GM19023 (cell line): ENCODE measurements at regions not wholly inside any gene's neighbourhood (a gene's known extent, or its start where the extent isn't known, plus 50 kb on each side); places are given as distances from the start of the nearest gene placed in this dataset.
"Not testable (repeated sequence)": the region's sequence is repeated elsewhere in the genome, so short reads cannot be mapped to it uniquely, and the experiment has no call there.

Experiments
- ATAC-seq: cut with Tn5 transposase; IDR thresholded peaks from one replicate; pipeline ENCODE4 v1.9.1; 2021; ENCODE audit warnings: mild to moderate bottlenecking, moderate library complexity; ENCODE audit not compliant: unreplicated experiment

DNA sequence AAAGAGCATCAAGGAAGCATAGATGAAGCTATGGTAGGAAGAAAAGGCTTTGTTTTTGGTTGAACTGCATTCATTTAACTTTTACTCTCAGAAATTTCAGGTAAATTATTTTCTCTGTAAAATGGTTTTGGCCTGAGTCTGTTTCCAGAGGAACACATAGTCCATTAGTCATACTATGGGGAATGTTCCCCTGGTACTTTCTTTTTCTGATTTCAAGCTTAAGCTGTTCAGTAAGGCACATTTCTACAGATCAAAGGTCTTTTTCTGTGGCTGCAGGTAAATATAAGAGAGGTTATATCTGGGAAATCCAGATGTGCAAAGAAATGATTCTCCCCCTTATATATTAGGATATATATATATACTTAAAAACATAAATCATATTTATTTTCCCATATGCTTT lies 1744.4 kb upstream of the ADGRL3 start:
- no peak for ATAC-seq

DNA sequence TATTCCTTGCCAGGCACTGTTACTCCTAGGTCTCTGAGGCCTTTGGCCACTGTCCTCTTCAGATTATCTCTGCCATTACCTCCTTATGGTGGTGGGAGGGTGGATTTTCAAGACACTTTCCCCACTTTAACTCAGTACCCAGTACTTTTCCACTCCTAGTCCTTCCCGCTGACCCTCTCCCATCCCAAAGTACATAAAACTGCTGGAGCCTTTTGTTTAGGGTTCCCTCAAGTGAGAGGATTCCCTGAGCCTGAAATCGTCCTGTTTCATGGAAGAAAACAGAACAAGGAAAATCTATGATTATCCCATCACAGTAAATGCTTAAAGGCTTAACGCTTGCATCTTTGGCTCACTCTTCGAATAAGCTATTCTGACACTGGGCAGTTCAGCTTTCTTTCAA lies 1742.5 kb upstream of the ADGRL3 start:
- no peak for ATAC-seq

DNA sequence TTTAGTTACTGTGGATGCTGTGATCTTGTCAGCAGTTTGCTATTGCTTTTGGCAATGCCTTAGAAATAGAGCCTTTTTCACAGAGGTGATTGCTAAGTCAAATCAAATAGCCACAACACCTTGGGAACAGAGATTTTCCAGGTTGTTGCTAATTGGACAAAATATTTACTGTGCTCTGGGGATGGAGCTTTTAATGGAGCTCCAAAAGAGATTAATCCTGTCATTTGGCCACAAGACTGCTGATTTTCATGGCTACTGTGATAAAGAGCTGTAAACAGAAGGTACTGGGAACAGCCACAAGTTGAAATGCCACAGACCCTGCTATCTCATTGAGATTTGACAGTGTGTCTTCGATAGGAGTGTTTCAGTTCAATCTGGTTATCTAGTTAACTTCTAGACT lies 1715.2 kb upstream of the ADGRL3 start:
- no peak for ATAC-seq

DNA sequence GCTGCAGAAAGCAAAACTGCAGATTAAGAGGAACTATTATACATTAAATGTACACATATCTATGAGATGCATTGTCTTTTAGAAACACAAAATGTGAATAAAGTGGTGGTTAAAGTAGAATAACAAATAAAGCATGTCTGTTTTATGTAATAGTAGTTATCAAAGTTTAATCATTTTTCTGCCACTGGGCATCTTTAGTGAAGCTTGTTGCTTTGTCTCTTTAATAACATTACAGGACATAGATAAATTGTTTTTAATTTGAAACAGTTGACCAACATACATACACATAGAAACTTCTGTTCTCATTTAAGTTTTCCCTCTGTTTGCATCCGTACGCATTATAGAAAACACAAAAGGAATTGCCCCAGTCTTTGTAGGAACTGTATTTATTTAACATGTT lies 1700.0 kb upstream of the ADGRL3 start:
- no peak for ATAC-seq

DNA sequence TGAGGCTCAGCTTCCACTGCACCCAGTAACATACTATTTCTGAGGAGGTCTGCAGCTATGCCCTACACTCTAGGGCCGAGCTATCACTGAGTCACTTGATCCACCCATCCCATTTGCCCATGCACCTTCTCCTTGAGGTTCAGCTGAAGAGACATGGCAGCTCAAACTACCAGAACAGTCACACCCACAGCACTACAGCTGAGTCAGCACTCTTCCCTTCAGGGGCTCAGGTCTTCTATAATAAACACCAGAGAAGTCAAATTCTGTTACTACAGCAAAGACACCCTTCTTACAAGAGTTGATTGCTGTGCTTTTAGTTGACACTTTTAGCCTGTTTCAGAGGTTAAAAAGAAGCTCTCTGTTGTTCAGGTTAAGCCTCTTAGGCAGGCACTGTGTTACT lies 1696.4 kb upstream of the ADGRL3 start:
- no peak for ATAC-seq

DNA sequence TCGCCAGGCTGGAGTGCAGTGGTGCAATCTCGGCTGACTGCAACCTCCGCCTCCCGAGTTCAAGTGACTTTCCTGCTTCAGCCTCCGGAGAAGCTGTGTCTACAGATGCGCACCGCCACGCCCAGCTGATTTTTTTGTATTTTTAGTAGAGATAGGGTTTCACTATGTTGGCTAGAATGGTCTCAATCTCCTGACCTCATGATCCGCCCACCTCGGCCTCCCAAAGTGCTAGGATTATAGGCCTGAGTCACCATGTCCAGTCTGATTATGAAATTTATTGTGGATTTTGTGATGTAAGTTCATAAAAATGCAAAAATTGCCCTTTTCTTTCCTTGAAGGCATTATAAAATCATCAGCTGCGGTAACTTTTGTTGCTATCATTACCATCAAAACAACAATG lies 1688.3 kb upstream of the ADGRL3 start:
- not testable (repeated sequence) for ATAC-seq

DNA sequence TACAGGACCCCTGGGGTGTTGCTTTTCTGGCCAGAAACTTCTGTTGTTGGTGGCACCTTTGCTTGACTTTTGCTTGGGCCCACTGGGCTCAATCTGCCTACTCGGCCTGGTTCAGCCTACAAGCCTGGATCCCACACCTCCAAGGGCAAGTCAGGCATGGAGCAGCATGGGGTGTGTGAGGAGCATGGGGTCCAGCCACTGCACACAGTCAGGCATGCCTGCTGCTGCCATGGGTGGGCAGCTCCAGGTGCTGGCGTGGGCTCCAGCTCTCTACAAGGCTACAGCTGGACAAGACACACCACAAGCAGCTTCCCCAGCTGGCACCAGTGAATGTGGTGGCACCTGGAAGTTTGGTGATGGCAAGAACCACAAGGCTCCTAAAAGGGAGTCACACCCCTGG lies 1683.1 kb upstream of the ADGRL3 start:
- ATAC-seq, result no peak

DNA sequence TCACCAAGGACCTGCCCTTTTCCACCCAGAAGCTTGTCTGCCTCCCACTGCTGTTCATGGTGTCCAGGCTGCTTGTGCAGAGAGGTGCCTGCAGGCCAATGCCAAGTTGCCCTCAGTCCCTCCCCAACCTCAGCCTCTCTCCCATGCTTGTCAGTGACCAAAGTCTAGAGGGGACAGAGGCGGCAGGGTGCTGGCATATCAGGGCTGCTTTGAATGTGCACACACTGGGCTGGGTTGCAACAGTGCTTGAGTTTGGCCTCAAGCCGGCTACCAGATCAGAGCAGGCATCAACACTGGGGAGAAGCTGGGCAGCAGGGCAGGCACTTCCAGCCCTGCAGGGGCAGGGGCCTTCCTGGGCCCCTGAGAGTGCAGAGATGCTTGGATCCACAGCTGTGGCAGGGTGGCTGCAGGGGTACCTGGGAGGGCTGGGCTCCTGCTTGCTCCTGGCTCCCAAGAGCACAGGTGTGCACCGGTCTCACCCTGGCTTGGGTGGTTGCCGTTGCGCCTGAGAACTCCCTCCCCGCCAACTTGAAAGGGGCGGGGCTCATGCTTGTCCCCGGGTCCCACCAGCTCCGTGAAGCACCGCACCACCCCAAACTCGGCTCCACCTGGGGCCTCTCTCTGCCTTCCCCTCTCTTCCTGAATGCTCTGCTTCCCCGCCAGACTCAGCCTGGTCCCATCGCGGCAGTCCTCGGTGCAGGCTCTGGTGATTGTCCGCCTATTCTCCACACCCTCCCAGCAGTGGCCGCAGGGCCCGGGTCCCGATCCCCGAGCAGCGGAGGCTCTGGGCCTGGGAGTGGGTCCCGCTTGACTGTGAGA lies 1681.9 kb upstream of the ADGRL3 start:
- no peak for ATAC-seq

DNA sequence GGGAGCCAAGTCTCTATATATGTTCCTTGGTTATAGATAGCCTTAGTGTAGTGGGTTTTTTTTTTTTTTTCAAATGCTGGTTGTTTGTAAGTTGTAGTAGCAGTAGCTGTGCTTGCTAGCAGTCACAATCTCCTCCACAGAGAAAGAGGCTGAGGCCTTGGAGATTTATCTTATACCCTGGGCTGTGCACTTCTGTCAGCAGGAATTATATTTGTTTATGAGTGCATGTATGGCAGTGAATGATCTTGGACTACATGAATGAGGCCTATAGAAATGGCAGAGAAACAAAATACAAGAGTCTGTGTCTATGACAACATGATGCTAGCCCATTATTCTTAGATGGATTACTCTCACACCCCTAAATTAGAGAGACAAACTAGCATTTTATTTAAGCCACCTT lies 1674.2 kb upstream of the ADGRL3 start:
- no peak for ATAC-seq

DNA sequence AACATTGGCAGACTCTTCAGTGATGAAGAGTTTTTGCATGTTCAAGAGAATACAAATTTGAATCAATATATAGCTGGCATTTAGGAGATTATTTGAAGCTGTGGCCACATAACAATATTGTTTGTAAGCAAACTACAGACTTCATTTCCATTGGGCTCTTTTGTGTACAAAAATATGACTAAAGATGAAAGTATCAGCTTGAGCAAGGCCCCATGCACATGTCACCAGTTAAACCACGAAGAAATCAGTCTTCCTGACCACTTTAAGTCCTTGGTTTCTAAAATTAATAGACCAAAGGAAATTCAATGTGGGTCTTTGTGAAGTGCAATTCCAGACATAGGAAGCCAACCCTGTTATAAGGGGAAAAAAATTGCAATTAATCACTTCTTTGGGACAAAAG lies 1664.6 kb upstream of the ADGRL3 start:
- ATAC-seq, result peak; percentile 73

DNA sequence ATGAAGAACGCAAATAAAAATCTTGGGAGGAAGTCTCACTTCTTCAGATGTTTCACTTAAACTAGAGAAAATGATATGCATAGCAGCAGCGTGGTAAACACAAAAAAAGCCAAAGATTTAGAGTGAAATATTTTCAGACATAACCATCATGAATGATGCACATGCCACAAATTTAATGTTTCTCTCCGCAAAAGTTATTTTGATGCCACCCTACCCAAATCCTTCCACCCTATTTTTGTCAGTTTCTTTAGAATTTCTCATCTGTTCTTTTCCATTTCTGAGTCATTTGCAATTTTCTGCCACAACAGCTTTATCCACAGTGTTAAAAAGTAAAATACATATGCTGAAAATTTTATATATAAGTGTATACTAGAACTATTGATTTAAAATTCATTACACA lies 1663.7 kb upstream of the ADGRL3 start:
- no peak for ATAC-seq

DNA sequence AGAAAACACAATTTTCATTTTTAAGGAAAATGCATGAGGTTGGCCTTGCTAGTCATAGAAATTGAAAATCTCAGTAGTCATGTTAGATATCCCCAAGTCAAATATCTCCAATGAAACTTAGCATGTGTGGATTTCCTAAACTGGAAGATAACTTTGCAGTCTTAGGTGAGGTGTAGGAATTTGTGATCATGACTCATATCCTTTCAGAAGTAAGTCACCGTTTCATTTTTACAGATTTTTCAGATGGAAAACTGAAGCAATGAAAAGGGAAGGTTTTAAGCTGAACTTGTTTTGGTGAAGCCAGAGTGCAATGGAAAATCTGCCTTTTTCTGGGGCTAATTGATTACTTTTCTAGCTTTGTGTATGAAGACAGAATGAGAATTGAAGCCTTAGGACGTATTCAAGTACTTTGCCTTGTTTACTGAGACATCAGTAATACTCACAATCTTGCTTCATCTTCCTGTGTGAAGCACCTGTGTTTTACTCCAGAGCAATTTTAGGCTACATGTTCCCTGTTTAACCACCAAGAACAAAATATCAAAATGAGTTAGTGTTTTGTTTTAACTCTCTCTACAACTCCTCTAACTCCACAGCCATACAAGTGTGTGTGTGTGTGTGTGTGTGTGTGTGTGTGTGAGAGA lies 1662.8 kb upstream of the ADGRL3 start:
- no peak for ATAC-seq

DNA sequence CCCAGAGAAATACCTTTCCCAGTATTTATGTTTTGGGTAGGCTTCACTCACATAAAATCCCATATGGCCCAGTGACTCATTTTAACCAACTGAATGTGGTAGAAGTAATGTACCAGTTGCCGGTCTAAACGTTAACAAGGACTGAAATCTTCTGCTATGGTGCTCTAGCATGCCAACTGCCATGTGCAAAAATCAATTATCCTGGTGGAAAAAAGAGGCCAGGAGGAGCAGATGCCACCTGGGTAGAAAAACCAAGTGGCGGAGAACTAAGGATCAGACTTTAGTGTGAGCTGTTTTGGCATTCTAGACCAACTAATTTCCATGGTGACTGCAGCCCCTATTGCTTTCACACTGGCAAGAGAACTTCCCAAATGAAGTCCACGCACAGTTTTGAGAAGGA lies 1660.7 kb upstream of the ADGRL3 start:
- no peak for ATAC-seq

DNA sequence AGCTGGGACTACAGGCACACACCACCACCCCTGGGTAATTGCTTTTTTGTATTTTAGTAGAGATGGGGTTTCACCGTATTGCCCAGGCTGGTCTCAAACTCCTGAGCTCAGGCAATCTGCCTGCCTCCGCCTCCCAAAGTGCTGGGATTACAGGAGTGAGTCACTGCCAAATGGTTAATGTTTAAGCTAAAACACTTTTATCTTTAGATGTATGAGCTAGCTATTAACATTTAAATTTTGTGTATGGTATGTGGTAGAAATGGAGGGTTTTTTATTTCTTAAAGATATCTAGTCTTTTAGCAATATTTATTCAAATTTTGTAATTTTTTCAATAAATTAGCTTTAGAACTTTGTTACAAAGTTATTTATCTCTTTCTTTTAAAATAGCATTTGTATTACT lies 1659.8 kb upstream of the ADGRL3 start:
- no peak for ATAC-seq

DNA sequence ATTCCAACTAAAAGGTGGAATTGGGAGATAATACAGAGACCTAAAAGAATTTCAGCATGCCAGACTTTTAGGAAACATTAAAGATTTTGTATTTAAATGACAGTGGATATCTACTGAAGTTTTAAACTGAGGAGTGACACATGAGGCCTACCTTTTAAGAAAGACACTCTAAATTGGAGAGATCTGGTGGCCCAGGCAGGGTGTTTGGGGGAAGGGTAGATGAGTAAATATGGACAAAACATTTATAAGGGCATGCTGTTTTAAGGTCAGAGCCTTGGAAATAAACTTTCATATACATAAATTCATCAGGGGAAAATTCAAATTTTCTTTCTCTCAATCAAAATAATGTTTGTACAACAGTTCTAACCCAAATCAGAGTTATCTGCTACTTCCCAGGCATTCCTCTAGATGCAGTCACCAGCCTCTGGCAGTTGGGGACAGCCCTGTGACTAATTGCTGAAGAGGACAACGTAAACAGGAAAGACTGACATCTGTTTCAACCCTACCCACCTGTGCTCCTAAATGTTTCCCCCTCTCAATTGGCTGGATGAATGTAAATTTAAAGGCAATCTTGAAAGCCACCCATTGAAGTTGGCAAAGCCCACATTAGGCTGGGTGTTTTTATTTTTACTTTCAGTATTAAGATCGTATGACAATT lies 1646.9 kb upstream of the ADGRL3 start:
- ATAC-seq, result peak; percentile 99

DNA sequence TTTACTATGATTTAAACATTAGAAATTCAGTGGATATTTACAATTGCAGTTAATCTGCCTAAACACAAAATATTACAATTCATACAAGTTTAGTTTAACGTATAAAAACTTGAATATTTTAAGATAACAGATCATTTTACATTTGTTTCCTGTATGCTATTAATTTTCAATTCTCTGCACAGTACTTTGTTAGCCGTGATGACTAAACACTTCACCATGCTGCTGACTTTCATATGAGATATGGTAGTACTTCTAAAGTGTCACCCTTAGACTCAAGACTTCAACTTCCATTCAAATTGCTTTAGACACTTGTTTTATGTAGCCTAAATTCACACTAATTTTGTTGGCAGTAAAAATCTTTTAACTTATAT lies 1646.4 kb upstream of the ADGRL3 start:
- peak; percentile 62 for ATAC-seq

DNA sequence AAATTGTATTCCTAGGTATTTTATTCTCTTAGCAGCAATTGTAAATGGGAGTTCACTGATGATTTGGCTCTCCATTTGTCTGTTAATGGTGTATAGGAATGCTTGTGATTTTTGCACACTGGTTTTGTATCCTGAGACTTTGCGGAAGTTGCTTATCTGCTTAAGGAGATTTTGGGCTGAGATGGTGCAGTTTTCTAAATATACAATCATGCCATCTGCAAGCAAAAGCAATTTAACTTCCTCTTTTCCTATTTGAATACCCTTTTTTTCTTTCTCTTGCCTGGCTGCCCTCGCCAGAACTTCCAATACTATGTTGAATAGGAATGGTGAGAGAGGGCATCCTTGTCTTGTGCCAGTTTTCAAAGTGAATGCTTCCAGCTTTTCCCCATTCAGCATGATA lies 1643.9 kb upstream of the ADGRL3 start:
- not testable (repeated sequence) for ATAC-seq

DNA sequence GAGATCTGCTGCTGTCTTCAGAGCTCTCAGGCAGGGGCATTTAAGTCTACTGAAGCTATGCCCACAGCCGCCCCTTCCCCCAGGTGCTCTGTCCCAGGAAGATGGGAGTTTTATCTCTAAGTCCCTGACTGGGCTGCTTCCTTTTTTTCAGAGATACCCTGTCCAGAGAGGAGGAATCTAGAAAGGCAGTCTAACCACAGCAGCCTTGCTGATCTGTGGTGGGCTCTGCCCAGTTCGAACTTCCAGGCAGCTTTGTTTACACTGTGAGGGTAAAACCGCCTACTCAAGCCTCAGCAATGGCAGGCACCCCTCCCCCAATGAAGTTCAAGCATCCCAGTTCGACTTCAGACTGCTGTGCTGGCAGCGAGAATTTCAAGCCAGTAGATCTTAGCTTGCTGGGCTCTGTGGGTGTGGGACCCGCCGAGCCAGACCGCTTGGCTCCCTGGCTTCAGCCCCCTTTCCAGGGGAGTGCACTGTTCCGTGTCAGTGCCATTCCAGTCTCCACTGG lies 1639.9 kb upstream of the ADGRL3 start:
- ATAC-seq, result not testable (repeated sequence)

DNA sequence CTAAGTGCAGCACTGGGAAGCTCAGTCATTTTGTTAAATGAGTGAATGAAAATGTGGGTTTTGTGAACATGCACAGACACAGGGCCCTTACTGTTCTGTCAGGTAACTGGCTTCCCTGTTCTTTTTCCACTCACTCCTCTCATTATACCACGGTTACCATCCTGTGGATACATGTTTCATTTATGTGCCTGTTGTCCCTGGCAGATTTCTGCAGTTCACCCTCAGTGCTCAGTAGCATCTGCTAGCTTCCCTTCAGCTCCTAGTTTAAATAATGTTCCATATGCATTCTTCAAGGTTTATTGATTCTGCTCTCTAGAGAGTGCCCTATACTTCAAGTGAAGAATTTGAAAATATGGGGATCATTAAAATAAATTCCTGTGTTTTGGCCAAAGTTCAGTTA lies 1634.3 kb upstream of the ADGRL3 start:
- ATAC-seq, result no peak

DNA sequence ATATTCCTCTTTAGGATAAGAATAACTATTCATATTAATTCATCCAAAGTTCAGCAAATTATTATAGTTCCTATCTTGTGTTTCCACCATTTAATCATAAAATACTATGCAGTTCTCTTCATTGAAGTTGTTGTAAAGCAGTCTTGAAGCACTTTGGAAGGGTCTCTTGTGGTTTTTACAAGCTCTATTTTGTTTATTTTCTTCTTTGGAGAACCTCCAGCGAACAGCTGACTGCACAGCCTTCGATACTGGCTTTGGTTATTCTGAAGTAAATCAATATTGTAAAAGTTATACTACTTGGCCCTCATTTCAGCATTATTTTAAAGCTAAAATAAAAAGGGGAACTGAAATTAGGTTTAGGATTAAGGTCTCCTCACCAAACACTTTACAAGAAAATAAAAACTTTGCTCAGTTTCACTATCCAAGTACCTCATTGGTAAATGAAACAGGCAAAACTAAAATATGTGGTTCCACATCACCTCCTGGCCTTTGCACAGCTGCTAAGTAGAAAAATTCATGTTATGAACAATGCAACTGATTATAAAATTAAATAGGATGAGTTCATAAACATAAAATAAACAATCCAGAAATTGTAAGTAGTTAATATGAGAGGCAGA lies 1629.2 kb upstream of the ADGRL3 start:
- peak; percentile 93 for ATAC-seq

DNA sequence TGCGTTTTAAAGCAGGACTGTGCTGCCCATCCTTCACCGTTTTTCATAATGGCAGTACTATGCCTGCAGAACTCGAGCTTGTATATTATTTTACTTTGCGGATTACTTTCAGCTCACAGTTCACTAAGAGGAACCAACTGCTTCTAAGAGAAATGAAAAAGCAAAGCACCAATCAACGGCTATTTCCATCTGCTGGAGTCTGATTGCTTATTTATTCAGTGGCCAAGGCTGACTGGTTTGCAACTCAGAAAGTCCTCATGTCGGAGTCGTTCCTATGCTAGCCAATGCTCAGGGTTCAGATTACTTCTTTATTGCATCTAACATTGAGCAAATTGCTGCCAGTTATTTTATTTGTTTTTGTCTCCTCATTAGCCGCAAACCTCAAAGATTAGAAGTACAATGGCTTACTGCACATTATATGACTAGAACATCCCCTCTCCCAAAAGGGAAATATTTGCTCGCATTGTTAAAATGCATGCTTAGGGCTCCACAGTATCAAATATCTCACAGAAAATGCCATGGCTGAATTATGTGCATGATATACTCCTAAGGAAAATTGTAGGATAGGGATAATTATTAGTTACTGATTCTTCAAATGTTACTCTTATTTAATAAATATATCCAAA lies 1628.2 kb upstream of the ADGRL3 start:
- ATAC-seq, result no peak
